ENCODE measurements at regions not wholly inside any gene's neighbourhood (a gene's known extent, or its start where the extent isn't known, plus 50 kb on each side); places are given as distances from the start of the nearest gene placed in this dataset.

- H3K27ac Mint-ChIP-seq: no peak overlapping the region
- no peaks in the 10 kb centered on the region for H3K36me3 Mint-ChIP-seq (ENCODE audit: insufficient read depth)
- no peaks in the 10 kb centered on the region for H3K4me1 Mint-ChIP-seq (ENCODE audit: low read depth)
- H3K27me3 Mint-ChIP-seq: no peaks in the 10 kb centered on the region
- DNase-seq (ENCODE audit: low spot score, unreplicated experiment): no peak
- H3K9me3 Mint-ChIP-seq (ENCODE audit: low read depth): peaks cover 4% of the 10 kb centered on the region
- no peak overlapping the region for H3K4me3 Mint-ChIP-seq (ENCODE audit: low read depth)
- no peak for TF ChIP-seq CTCF (IDR thresholded peaks at IDR 0.05; ENCODE audit: unreplicated experiment)
Measured at GRCh38 chr20:48060841-48061720, 275.8 kb upstream of the SULF2 start.

- H3K27ac Mint-ChIP-seq: no peak overlapping the region
- H3K4me1 Mint-ChIP-seq (ENCODE audit: low read depth): no peaks in the 10 kb centered on the region
- no peaks in the 10 kb centered on the region for H3K36me3 Mint-ChIP-seq (ENCODE audit: insufficient read depth)
- no peaks in the 10 kb centered on the region for H3K27me3 Mint-ChIP-seq
- no peak for DNase-seq (ENCODE audit: low spot score, unreplicated experiment)
- H3K9me3 Mint-ChIP-seq (ENCODE audit: low read depth): peaks cover 9% of the 10 kb centered on the region
- TF ChIP-seq CTCF (IDR thresholded peaks at IDR 0.05; ENCODE audit: unreplicated experiment): no peak
- H3K4me3 Mint-ChIP-seq (ENCODE audit: low read depth): no peak overlapping the region
Measured at GRCh38 chr20:48058611-48059559, 273.6 kb upstream of the SULF2 start.

- Mint-ChIP-seq H3K9me3 (ENCODE audit: low read depth) (peaks cover 9% of the 10 kb centered on the region), H3K4me3 (ENCODE audit: low read depth) (no peak overlapping the region), H3K36me3 (ENCODE audit: insufficient read depth) (no peaks in the 10 kb centered on the region), H3K27ac (no peak overlapping the region), H3K4me1 (ENCODE audit: low read depth) (no peaks in the 10 kb centered on the region), H3K27me3 (no peaks in the 10 kb centered on the region)
- DNase-seq (ENCODE audit: low spot score, unreplicated experiment): no peak
- TF ChIP-seq CTCF (IDR thresholded peaks at IDR 0.05; ENCODE audit: unreplicated experiment): no peak
Measured at GRCh38 chr20:48057739-48058138, 272.5 kb upstream of the SULF2 start.

GRCh38 chr20:48057251-48057650 lies 272.0 kb upstream of the SULF2 start:
- Mint-ChIP-seq H3K27me3 (no peaks in the 10 kb centered on the region), H3K9me3 (ENCODE audit: low read depth) (peaks cover 9% of the 10 kb centered on the region), H3K4me1 (ENCODE audit: low read depth) (no peaks in the 10 kb centered on the region), H3K4me3 (ENCODE audit: low read depth) (no peak overlapping the region), H3K27ac (no peak overlapping the region), H3K36me3 (ENCODE audit: insufficient read depth) (no peaks in the 10 kb centered on the region)
- TF ChIP-seq CTCF (IDR thresholded peaks at IDR 0.05; ENCODE audit: unreplicated experiment): no peak
- DNase-seq (ENCODE audit: low spot score, unreplicated experiment): no peak

GRCh38 chr20:48056218-48056617 lies 270.9 kb upstream of the SULF2 start:
- Mint-ChIP-seq H3K27me3 (no peaks in the 10 kb centered on the region), H3K4me1 (ENCODE audit: low read depth) (no peaks in the 10 kb centered on the region), H3K36me3 (ENCODE audit: insufficient read depth) (no peaks in the 10 kb centered on the region), H3K27ac (no peak overlapping the region), H3K4me3 (ENCODE audit: low read depth) (no peak overlapping the region), H3K9me3 (ENCODE audit: low read depth) (peaks cover 9% of the 10 kb centered on the region)
- no peak for DNase-seq (ENCODE audit: low spot score, unreplicated experiment)
- TF ChIP-seq CTCF (IDR thresholded peaks at IDR 0.05; ENCODE audit: unreplicated experiment): no peak

Measured in progenitor cell of endocrine pancreas (in vitro differentiated cells).